ENCODE measurements at regions not wholly inside any gene's neighbourhood (a gene's known extent, or its start where the extent isn't known, plus 50 kb on each side); places are given as distances from the start of the nearest gene placed in this dataset.

DNA sequence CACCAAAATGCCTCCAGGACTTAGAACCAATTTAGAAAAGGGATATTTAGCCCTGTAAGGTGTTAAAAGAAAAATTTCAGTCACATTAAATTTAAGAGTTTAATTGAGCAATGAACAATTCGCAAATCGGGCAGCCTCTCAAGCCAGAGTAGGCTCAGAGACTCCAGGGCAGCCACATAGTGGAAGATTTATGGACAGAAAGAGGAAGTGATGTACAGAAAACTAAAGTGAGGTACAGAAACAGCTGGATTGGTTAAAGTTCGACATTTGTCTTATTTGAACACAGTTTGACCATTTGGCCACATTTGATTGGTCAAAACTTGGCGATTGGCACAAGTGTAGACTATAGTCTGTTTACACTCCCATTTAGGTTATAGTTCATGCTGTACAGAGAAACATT, 525.9 kb upstream of the ZNF608 start:
- TF ChIP-seq, protein P1, sequence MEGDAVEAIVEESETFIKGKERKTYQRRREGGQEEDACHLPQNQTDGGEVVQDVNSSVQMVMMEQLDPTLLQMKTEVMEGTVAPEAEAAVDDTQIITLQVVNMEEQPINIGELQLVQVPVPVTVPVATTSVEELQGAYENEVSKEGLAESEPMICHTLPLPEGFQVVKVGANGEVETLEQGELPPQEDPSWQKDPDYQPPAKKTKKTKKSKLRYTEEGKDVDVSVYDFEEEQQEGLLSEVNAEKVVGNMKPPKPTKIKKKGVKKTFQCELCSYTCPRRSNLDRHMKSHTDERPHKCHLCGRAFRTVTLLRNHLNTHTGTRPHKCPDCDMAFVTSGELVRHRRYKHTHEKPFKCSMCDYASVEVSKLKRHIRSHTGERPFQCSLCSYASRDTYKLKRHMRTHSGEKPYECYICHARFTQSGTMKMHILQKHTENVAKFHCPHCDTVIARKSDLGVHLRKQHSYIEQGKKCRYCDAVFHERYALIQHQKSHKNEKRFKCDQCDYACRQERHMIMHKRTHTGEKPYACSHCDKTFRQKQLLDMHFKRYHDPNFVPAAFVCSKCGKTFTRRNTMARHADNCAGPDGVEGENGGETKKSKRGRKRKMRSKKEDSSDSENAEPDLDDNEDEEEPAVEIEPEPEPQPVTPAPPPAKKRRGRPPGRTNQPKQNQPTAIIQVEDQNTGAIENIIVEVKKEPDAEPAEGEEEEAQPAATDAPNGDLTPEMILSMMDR (IDR thresholded peaks at IDR 0.05 in 4 of 5, conservative IDR thresholded peaks at IDR 0.05 in 1 of 5), result no peak
- no peak for TF ChIP-seq POLR2A (IDR thresholded peaks at IDR 0.05)

Data from gastrocnemius medialis (tissue), 4 donors.